Putamen (tissue), 1 donor: ENCODE measurements at regions not wholly inside any gene's neighbourhood (a gene's known extent, or its start where the extent isn't known, plus 50 kb on each side); places are given as distances from the start of the nearest gene placed in this dataset.
A peak's percentile ranks its signal among the peaks of the same experiment; 100 is the strongest.

ENCODE experiments used
- DNase-seq: peaks from one replicate; pipeline ENCODE4 v3.0.0-alpha.2; 2016; ENCODE audit warnings: low spot score

GRCh38 chr12:40618636-40619035 lies 73.6 kb upstream of the CNTN1 start:
- no peak for DNase-seq

GRCh38 chr12:40620564-40621019 lies 71.6 kb upstream of the CNTN1 start:
- DNase-seq = no peak

- peak; percentile 23 for DNase-seq
Measured at GRCh38 chr12:40622246-40622838, 69.9 kb upstream of the CNTN1 start.

GRCh38 chr12:40632171-40632570 lies 60.1 kb upstream of the CNTN1 start:
- DNase-seq = no peak

GRCh38 chr12:40632933-40633332 lies 59.3 kb upstream of the CNTN1 start:
- no peak for DNase-seq

- DNase-seq = no peak
Measured at GRCh38 chr12:40634517-40635131, 57.6 kb upstream of the CNTN1 start.

GRCh38 chr12:40635141-40635731 lies 57.0 kb upstream of the CNTN1 start:
- DNase-seq = no peak
